ENCODE measurements at regions not wholly inside any gene's neighbourhood (a gene's known extent, or its start where the extent isn't known, plus 50 kb on each side); places are given as distances from the start of the nearest gene placed in this dataset.
"Not testable (repeated sequence)": the region's sequence is repeated elsewhere in the genome, so short reads cannot be mapped to it uniquely, and the experiment has no call there.

DNA sequence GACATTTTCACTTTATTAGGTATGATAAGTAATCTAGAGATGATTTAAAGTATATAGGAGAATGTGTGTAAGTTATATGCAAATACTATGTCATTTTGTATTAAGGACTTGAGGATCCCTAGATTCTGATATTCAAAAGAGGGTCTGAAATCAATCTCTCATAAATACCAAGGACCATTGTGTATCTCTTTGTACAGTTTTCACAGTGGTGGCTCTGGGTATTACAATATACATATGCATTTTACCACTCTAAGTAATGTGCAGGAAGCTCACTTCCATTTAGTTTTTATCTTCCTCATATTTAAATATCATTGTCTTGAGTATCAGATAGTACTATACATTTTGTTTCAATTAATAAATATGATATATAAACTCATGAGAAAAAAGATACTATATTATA is 862.6 kb upstream of the PCDH20 start:
- peak; percentile 17 for DNase-seq

- no peak for DNase-seq
Measured at GRCh38 chr13:62251734-62252133, 836.1 kb upstream of the PCDH20 start.

DNA sequence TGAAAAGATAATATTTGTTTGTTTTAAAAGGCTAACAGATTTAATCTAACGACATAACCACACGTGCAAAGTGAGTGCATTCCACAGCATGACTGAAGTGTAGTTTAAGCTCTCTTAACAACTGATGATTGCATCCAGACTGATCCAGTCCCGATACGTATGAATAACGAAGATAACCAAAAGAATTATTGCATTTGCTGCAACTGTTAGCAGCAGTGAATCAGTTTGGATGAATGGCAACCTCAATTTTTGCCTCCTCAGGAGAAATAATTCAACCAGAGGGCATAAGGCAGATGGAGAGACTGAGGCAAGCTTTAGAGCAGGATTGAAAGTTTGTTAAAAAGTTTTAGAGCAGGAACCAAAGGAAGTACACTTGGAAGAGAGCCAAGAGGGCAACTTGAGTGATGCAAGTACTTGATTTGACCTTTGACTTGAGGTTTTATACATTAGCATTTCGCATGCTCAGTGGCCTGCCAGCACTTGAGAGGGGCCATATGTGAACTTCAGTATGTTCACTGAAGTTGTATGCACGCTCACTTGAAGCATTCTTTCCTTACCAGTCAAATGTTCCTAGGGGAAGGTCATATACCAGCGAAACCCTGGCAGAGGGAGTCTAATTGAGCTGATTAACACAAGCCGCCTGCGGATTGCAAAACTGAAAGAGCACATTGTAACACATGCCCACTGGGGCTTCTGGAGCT is 835.0 kb upstream of the PCDH20 start:
- DNase-seq, result no peak

DNA sequence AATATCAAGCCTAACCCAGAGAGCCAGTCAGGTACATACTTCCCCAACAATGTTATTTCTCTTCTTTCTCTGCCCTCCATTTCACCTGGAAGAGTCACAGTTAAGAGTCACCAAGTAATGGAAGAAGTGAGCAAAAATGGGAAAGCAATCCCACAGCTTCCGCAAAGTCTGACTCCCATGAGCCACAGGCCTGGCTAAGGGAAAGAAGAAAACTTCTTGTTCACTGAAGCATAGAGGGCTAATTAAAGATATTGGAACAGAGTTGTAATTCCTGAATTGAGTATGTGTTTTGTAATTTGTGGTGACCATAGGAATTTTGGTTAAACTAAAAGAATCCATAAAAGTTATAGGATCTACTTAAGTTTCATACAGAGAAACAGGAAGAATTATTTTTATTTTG is 830.9 kb upstream of the PCDH20 start:
- no peak for DNase-seq

DNA sequence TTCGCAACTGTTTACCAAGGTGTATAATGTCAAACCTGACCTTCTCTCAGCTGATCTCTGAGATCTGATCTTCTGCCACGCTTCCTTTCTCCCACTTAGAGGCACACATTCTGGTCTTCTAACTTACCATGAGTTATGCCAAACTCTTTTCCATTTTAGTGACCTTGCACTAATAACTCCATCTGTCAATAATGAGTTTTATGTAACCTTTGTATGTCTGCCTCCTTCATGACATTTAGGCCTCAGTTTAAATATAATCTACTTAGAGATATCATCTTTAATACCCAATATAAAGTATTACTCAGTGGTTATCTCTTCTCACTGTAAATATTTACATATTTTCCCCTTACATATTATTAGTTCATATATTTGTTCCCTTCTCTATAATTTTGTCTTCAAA is 827.5 kb upstream of the PCDH20 start:
- no peak for DNase-seq

- DNase-seq, result no peak
Measured at GRCh38 chr13:62234780-62235440, 819.3 kb upstream of the PCDH20 start.

DNA sequence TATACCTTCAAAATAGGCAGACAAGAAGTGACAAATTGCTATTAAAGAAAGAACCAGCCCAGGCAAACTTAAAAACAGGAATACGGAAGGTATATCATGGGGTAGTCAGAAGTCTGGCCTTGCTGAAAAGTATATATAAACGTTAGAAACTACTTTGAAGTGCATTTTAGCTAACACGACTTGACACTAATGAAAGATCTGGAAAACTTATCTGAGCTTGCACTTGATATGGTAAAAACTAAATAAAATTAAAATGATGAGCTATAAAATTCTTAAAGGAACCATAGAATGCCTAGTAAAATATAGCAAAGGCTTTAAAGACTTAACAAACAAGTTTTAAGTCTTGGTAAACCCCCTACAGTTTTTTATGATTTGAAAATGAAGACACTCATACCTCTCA is 795.3 kb upstream of the PCDH20 start:
- no peak for DNase-seq

DNA sequence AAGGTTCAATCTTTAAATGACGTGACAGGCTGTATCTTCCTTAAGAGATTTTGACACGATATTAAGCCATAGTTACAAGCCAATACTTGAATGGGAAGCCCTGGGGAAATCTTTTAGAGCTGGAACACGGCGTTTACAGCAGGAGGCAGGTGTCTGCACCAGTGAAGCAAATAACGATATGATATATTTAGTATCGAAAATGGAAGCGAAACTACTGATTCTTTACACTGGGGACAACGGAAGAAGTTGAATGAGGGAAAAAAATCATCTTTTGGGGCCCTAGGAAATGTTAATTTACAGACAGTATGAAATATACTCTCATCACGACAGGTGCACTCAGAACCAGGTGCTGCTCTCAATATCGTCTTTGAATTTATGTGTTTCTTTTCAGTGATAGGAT is 793.9 kb upstream of the PCDH20 start:
- DNase-seq, result peak; percentile 47

- no peak for DNase-seq
Measured at GRCh38 chr13:62207388-62207787, 791.7 kb upstream of the PCDH20 start.

DNA sequence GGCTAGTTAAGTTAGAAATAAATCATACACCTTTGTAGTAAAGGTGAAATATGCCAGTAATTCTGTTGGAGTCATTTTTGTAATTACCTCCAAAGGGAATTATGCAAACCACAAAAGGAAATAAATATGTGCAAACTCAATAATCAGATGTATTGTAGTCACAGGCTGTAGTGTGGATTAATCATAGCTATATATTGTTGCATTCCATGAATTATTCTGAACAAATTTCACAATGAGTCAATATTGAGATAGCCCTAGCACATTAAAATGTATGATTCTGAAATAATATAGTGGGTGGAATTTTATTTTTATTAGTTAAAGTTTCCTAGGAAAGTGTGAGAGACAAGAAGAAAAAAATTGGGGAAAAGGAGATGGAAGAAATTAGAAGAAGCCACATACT is 790.5 kb upstream of the PCDH20 start:
- no peak for DNase-seq

DNA sequence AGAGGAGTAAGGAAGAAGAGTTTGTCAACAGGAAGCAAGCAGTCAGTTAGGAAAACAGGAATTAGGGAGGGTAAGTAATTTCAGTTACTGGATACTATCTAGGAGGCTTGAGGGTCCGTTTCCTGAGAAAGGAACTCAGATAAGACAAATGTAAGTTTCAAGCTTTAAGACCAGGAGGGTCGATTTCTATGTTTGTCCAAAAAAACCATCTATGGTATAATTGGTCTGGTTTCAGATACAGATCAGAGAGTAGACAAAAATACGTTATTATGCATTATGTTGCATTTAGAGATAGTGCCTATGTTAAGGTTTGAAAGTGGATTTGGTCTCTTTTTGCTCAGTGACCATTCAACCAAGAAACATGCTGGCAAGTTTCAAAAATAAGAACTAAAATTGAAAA is 789.6 kb upstream of the PCDH20 start:
- DNase-seq, result no peak

DNA sequence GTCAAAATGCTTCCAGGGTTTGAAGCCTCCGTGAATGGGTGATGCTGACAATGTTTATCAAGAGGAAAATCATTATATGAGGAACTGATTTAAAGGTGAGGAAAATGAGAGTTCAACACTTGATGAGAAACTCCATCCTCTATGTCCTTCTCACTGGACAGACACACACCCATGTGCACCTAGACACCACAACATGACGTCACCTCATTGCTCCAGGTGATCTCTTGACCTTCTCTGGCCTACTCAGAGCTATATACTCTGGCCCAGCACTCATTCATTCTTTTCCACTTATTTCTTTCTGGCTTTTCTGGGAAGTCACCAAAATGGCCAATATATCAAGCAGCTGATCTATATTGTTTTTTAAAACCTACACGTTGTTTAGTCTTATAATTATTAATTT is 778.7 kb upstream of the PCDH20 start:
- DNase-seq, result no peak

DNA sequence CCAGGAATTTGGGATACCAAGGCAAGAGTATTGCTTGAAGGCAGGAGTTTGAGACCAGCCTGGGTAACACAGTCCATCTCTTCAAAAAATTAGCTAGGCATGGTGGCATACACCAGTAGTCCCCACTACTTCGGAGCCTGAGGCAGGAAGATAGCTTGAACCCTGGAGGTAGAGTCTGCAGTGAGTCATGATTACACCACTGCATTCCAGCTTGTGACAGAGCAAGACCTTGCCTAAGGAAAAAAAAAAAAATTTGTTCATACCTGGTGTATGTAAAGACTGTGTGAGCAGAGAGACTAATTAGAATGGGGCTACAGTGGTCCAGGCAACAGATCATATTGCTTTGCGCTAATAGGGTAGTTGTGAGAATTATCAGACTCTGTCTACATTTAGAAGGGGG is 778.3 kb upstream of the PCDH20 start:
- no peak for DNase-seq

DNA sequence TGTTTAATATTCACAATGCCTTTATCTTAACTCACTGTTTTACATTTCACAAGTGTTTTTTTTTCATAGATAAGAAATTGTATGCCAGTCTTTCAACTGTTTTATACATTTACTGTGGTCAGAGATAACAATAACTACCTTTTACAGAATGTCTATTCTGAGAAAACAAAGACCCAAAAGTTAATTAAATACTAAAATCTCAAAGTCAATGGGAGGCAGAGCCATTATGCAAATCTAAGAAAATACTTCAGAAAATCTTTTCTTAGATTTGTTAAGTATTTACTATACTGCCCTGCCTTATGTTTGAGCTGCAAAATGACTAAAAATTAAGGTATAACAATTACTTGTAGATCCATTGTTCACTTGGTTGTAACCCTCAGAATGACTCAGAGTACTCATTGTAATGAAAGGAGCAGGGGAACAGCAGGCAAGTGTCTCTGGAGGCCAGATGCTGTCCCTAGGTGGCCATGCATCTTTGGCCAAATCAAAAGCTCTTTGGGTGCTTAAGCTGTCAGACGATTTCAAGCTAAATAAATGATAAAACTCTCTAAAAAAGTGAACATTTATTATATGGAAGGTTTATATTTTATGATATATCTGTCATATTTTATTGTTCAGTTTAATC is 770.1 kb upstream of the PCDH20 start:
- DNase-seq, result peak; percentile 5

- DNase-seq, result no peak
Measured at GRCh38 chr13:62176051-62176450, 760.4 kb upstream of the PCDH20 start.

GRCh38 chr13:62173958-62174357 is 758.3 kb upstream of the PCDH20 start:
- no peak for DNase-seq

GRCh38 chr13:62171697-62172096 is 756.0 kb upstream of the PCDH20 start:
- no peak for DNase-seq

GRCh38 chr13:62168891-62169290 is 753.2 kb upstream of the PCDH20 start:
- DNase-seq, result no peak

- no peak for DNase-seq
Measured at GRCh38 chr13:62167650-62168172, 752.1 kb upstream of the PCDH20 start.

DNA sequence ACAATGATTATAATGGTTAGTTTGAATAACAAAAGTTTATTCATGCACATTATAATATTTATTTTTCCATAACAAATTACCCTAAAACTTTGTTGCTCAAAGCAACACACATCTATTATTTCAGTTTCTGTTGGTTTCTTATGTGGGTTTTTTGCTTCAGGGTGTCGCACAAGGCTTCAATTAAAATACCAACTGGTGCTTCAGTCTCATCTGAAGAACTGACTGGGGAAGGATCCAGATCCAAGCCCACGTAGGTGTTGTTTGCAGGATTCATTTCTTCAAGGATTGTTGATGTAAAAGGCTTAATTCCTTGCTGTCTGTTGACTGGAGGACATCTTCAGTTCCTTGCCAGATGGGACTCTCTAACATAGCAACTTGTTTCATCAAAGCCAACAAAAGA is 747.2 kb upstream of the PCDH20 start:
- no peak for DNase-seq

DNA sequence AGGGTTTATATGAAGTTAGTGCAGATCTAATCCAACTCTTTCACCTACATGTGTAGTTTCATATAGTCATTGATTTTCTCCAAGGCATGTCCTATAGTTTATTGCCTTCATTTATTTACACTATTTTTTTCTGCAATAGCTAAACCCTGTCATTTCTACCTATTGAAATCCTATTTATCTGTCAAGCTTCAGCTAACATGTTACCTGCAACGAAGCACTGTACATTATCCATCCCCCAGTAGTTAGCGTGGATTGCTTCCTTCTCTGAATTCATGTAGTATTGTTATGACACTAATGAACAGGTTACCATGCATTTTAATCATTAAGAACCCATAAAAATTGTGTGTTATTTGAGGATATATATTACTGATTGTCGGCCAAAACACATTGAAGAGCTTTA is 742.9 kb upstream of the PCDH20 start:
- no peak for DNase-seq

DNA sequence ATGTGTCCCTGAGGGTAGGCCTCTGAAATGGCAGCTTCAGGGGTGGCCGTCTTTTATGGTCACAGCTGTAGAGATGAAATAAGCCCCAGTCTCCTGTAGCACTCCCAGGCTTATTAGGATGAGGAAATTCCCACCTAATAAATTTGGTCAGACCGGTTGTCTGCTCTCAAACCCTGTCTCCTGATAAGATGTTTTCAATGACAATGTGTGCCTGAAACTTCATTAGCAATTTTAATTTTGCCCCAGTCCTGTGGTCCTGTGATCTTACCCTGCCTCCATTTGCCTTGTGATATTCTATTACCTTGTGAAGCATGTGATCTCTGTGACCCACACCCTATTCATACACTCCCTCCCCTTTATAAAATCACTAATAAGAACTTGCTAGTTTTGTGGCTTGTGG is 736.1 kb upstream of the PCDH20 start:
- DNase-seq, result not testable (repeated sequence)

DNA sequence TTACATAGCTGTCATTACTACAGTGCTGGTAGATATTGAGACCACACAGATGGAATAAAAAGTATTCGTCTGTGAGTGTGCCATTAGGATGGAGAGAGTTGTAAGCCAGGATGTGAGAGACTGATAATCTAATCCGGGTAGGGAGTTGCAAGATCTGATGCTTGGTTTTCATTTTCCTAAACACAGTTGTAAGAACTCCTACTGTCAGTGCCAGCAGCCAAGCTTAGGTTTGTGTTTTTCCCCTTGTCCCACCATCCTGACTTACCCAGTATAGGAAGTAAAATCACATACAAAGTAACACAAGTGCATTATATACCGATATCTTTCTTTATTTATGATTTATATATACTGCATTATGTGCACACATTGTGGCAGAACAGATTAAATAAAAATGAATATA is 726.4 kb upstream of the PCDH20 start:
- no peak for DNase-seq

DNA sequence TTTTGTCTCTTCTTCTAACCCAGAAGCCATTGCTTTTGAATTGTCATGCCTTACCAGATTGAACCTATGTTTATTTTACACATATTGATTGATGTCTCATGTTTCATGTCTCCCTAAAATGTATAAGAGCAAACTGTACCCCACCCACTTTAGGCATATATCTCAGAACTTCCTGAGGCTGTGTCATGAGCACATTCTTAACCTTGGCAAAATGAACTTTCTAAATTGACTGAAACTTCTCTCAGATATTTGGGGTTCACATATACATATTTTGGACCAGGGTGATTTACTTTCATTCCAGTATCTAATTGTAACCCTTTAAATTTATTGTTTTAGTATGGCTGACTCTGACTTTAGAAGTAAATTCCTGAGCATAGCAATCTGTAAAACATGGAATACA is 723.9 kb upstream of the PCDH20 start:
- DNase-seq, result no peak

Data from DMS53 (cell line).